GM19023 (cell line): ENCODE measurements at regions not wholly inside any gene's neighbourhood (a gene's known extent, or its start where the extent isn't known, plus 50 kb on each side); places are given as distances from the start of the nearest gene placed in this dataset.
"Not testable (repeated sequence)": the region's sequence is repeated elsewhere in the genome, so short reads cannot be mapped to it uniquely, and the experiment has no call there.

Experiments
- ATAC-seq: cut with Tn5 transposase; IDR thresholded peaks from one replicate; pipeline ENCODE4 v1.9.1; 2021; ENCODE audit warnings: mild to moderate bottlenecking, moderate library complexity; ENCODE audit not compliant: unreplicated experiment

DNA sequence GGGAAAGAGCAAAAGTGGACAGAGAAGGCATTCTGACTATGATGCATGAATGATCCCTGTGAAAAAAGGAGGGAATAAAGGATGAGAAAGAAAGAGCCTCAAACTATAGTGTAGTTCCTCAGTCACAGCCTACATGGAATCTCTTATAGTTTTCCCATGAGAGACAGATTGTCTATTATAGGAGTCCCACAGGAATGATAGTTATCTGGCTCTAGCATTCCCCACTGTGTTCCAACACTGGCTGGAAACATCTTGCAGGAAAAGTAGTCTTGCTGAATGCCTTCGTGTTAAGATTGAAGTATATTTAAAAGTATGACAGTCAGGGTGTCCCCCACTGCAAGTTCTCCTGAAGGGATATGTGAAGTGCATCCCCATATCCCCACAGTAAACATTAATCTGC, 641.5 kb upstream of the NECTIN3 start:
- no peak for ATAC-seq

DNA sequence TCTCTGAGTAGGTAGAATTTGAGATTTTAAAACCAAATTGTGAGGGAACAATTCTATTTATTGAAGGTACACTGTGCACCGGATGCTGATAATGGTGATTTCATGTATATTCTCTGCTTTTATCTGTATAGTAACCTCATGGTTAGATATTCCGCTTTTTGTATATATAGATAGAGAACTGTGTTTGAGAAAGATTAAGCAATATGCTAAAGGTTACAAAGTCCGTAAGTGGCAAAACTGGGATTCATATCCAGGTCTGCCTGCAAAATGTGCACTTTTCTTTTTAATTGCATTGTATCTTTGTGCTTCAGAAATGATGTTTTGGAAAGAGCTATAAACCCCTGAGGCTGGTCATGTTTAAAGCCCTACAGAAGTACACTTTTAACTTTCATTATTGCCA, 635.4 kb upstream of the NECTIN3 start:
- no peak for ATAC-seq

DNA sequence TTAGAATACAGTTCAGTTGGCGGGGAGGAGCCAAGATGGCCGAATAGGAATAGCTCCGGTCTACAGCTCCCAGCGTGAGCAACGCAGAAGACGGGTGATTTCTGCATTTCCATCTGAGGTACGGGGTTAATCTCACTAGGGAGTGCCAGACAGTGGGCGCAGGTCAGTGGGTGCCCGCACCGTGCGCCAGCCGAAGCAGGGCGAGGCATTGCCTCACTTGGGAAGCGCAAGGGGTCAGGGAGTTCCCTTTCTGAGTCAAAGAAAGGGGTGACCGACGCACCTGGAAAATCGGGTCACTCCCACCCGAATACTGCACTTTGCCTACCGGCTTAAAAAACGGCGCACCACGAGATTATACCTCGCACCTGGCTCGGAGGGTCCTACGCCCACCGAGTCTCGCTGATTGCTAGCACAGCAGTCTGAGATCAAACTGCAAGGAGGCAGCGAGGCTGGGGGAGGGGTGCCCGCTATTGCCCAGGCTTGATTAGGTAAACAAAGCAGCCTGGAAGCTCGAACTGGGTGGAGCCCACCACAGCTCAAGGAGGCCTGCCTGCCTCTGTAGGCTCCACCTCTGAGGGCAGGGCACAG, 631.5 kb upstream of the NECTIN3 start:
- ATAC-seq, result not testable (repeated sequence)

DNA sequence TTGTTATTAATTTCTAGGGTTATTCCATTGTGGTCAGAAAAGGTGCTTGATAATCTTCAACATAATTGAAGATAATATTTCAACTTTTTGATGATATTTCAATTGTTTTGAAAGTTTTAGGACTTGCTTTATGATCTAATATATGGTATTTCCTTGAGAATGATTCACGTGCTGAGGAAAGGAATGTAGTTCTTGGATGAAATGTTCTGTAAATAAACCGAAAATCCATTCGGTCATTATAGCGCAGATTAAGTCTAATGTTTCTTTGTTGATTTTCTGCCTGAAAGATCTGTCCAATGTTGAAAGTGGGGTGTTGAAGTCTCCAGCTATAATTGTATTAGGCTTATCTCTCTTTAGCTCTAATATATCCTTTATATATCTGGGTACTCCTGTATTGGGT, 617.5 kb upstream of the NECTIN3 start:
- ATAC-seq, result no peak

DNA sequence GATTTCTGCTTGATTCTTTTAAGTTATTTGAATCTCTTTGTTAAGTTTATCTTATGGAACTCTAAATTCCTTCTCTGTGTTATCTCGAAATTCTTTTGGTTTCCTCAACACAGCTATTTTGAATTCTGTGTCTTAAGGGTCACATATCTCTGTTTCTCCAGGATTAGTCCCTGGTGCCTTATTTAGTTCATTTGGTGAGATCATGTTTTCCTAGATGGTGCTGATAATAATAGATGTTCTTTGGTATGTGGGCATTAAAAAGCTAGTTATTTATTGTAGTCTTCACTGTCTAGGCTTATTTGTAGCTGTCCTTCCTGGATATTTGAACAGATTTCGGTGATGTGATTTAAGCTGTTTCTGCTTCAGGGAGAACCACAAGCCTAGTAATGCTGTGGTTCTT, 615.6 kb upstream of the NECTIN3 start:
- no peak for ATAC-seq

DNA sequence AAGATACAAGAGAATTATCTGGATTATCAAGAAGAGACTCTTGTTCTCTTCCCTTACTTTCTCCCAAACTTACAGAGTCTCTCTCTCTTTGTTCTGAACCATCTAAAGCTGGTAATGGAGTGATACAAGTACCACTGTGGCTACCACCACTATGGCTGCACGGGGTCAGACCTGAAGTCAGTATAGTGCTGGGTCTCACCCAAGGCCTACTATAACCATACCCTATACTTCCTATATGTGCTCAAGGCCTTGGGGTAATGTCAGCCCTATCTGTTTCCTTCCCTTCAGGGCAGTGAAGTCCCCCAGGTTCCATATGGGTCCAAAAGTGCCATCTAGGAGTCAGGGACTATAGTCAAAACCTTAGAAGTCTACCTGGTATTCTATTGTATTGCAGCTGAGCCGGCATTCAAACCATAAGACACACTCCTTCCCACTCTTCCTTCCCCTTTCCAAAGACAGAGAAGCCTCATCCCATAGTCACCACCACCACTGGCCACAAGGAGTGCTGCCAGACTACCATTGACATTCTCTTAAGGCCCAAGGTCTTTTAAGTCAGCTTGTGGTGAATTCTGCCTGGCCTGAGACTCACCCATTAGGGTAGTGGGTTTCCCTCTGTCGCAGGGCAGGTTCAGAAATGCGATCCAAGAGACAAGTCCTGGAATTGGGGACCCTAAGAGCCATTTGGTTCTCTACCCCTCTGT, 615.0 kb upstream of the NECTIN3 start:
- ATAC-seq, result no peak

DNA sequence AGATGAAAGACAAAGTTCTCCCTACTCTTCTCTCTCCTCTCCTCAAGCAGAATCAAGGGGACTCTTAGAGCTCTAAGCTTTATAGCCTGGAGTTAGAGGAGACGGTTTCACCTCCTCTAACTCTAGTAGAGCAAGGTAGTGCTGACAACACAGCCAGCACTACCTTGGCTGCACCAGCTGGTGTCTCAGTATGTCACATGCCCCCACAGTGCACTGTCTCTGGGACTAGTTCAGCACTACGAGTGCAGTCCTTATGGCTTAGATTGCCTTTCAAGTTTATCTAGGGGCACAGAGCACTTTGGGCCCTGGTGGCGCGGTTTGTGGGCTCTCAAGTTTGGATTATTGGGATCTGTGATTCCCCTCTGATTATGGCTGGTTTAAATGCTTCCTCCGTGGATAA, 614.1 kb upstream of the NECTIN3 start:
- no peak for ATAC-seq

DNA sequence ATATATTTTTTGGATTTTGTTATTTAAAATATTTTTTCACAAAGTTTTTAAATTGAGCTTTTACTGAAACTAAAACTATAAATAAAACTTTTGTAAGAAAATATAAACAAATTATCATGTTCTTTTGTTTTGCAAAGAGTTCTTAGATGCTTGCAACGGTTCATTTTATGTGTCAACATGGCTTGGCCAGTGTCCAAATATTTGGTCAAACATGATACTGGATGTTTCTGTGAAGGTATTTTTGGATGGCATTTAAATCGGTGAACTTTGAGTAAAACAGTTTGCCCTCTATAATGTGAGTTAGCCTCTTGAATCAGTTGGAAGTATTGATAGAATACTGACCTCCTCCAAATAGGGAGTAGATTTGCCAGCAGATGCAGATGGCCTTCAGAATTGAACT, 612.6 kb upstream of the NECTIN3 start:
- no peak for ATAC-seq

DNA sequence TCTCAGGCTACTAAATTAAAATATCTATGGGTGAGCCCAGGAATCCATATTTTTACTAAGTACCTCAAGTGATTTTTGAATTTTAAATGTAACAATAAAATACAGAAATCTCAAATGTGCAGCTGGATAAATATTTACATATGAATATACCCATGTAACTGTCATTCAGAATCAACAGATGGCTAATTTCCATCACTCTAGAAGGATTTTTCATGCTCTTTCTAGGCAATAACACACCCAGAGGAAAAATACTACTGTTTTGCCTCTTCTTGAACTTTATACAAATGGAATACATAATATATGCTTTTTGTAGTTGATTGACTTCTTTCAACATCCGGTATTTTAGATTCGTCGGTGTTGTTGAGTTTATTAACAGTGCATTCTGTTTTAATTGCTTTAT, 601.3 kb upstream of the NECTIN3 start:
- no peak for ATAC-seq

DNA sequence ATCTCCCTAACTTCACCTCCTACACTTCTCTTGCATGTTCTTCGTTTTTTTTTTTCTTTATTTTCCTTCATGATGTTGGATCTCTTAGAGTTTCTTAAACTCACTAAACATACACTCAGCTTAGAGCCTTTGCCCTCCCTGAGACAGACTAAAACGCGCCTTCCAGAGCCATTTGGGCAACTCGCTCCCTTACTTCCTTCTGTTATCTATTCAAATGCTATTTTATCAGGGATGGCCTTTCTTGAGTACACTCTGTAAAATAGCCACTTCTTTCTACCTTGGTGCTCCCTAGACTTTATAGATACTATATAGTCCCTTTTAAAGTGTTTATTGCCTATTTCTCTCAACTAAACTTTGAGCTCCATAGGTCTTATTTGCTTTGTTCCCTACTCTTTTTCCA, 598.2 kb upstream of the NECTIN3 start:
- ATAC-seq, result no peak

DNA sequence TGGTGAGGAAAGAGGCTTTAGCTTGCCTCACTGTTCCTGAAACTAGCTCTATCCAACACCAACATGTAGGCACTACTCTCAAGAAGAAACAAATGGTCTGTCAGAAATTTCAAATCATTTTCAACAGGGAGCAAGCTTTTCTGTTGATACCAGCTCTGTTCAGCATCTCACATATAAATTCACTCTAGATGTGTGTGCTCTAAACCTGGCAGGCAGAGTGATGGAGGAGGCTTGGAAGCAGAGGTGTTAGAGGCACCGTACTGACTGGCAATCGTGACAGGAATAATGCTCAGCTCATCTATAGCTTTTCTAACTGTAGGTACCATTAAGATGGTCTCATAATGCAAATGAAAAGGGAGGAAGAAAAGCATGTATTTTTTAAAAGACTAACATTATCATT, 597.2 kb upstream of the NECTIN3 start:
- ATAC-seq, result no peak

DNA sequence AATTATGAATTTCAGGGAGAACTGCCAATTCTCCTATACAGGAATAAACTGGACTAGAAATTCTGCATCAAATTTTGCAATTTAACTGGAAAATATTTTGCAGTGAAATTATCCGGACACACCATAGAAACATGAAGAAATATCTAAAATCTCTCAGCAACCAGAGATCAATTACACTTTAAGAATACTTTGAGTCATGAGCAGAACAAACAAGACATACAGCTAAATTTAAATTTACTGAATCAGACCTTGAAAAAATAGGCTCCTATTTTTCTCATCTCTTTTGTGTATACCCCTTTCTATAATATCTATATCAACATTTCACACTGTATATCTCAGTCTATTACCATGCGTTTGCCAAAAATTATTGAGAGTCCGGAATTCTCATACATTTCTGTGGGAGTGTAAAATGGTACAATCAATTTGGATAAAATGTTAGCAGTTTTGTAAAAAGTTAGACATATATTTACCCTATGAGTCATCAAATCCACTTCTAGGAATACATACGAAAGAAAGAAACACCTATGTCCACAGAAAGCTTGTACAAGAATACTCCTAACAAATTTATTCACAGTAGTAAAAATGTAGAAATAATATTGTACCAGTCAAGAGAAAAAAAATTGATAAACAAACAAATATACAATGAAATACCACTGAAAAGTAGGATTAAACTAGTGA, 593.1 kb upstream of the NECTIN3 start:
- ATAC-seq, result no peak

DNA sequence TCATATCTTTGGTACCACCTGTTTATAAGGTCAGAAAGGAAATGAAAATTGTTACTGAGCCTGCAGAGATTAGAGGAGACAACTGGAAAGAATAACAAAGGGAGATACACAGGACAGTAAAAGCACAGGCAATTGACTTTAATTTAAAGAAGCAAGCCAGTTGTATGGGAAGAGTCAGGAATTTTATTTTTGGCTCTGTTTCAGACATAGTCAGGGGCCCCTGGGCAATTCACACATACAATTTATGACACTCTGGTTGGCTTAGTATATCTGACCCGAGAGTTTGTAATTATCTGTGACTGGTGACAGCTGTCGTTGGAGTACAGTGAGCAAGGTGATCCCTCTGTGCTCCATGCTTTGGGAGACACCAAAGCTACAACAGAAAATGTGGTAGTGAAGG, 591.9 kb upstream of the NECTIN3 start:
- no peak for ATAC-seq

DNA sequence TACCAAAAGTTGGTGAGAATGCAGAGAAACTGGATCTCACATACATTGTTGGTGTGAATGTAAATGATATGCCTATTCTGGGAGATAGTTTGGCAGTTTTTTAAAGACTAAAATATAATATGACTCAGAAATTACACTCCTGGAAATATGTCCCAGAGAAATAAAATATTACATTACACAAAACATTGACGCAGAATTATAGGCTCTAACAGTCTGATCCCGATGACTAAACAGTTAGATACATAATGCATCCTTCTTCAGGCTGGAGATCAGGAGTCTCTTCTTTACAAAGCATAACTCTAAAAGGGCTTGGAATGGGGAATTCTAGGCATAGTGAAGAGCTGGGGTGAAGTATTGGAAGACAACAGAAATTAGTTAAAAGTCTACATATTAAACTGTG, 586.2 kb upstream of the NECTIN3 start:
- no peak for ATAC-seq

DNA sequence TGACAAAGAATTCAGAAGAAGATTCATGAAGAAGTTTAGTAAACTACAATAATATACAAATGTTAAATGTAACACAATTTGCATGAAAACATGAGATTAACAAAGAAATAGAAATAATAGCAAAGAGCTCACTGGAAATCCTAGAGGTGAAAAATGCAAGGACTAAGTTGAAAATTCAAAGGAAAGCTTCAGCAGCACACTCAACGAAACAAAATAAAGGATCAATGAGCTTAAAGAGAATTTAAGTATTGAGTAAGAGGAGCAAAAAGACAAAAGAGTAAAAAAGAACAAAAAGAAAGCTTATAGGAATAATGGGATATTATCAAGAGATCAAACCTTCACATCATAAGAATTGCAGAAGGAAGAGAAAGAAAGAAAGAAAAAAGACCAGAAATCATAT, 583.8 kb upstream of the NECTIN3 start:
- no peak for ATAC-seq

DNA sequence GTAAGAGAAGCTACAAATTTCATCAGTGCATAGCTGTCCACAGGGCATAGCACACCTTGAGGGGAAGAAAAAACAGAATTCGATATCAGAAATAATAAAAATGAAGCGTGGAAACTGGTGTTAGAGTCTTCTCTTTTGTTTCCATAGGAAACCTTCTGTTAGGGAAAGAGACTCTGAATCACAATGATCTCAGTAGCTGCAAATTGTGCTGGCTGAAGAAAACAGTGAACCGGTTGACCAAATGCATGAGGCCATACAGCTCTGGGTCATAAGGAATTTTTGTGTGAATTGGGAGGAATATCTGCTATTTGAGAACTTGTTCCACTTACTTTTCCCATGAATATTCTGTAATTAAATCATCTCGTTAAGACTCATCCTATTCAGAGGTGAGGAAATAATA, 580.2 kb upstream of the NECTIN3 start:
- ATAC-seq, result no peak

DNA sequence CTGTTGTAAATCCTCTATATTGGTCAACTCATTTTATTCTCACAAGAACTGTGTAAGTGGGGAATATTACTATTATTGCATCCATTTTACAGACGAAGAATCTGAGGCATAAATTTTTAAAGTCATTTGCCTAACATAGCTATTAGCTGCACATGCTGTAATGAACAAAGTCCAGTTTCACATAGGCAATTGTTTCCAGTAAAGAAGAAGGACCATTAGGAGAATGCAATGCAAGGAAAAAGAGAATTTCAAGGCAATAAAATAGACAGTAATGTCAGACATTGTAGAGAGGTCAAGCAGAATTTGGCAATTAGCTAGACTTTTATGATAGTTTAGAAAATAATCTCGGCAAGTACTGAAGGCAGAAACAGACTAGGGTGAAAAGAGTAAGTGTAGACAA, 578.7 kb upstream of the NECTIN3 start:
- ATAC-seq, result no peak

DNA sequence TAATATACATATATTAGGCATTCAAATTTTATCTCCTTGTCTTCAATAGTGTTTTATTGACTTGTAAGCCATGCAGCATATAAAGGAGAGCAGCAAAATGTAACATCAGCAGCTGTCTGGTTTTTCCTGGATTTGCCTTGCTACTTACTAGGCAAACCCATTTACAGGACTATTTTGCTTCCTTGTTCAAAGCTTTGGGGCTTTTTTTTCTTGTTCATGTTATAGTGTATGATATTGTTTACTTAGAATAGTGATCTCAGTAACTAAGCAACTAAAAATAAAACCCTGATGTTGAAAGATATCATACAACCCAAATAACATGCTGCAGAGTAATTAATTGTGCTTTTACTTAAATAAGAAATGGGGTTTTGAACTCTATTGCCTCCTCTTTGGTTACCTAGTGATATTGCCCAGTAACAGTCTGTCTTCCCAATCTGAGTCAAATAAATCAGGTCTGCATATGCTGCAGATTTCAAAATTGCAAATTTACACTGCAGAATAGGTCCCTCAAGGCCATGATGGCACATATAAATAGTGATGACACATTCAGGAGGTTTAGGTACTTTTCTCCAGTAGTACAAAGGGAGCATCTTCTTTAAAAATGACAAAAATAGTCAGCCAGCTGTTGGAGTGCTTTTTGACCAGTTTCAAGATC, 578.1 kb upstream of the NECTIN3 start:
- no peak for ATAC-seq

DNA sequence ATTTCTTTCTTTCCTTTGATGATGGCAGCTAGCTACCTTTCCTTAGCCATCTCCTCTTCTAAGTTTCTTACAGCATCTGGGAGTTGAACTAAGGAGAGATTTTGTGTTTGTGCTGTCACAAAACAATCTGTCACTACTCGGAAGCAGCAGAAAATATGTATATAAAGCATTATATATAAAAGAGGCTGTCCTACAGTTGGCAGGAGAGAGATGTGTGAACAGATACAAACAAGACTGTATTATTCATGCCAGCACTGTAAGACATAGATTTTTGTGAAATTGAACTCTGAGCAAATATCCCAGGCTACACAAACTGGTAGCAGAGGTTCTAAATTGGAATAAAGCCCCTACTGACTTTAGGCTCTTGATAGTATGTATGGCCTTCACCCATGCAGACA, 577.5 kb upstream of the NECTIN3 start:
- ATAC-seq, result no peak

DNA sequence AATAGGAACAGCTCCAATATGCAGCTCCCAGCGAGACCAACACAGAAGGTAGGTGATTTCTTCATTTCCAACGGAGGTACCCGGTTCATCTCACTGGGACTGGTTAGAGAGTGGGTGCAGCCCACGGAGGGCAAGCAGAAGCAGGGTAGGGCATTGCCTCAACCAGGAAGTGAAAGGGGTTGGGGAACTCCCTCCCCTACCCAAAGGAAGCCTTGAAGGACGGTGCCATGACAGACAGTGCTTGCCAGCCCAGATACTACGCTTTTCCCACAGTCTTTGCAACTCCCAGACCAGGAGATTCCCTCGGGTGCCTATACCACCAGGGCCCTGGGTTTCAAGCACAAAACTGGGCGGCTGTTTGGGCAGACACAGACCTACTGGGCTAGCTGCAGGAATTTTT, 576.9 kb upstream of the NECTIN3 start:
- no peak for ATAC-seq

DNA sequence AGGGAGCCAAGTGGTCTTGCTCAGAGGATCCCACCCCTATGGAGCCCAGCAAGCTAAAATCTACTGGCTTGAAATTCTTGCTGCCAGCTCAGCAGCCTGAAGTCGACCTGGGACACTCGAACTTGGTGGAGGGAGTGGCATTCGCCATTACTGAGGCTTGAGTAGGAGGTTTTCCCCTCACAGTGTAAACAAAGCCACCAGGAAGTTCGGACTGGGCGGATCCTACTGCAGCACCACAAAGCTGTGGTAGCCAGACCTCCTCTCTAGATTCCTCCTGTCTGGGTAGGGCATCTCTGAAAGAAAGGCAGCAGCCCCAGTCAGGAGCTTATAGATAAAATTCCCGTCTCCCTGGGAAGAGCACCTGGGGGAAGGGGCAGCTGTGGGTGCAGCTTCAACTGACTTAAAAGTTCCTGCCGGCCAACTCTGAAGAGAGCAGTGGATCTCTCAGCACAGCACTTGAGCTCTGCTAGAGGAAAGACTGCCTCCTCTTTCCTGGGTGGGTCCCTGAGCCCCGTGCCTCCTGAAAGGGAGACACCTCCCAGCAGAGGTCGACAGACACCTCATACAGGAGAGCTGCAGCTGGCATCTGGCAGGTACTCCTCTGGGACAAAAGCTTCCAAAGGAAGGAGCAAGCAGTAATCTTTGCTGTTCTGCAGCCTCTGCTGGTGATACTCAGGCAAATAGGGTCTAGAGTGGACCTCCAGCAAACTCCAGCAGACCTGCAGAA, 576.3 kb upstream of the NECTIN3 start:
- ATAC-seq, result no peak
